ENCODE measurements at regions not wholly inside any gene's neighbourhood (a gene's known extent, or its start where the extent isn't known, plus 50 kb on each side); places are given as distances from the start of the nearest gene placed in this dataset.

GRCh38 chrX:39258331-39258730 is 457.1 kb downstream of the MID1IP1 start:
- no peak for TF ChIP-seq SRF (IDR thresholded peaks at IDR 0.05; ENCODE audit: low read depth)
- TF ChIP-seq POLR2A (IDR thresholded peaks at IDR 0.05; ENCODE audit: borderline replicate concordance, extremely low read depth, insufficient read depth, insufficient read length), result no peak

Measured in HCT116 (cell line).